ENCODE measurements at regions not wholly inside any gene's neighbourhood (a gene's known extent, or its start where the extent isn't known, plus 50 kb on each side); places are given as distances from the start of the nearest gene placed in this dataset.

- no peak overlapping the region for H3K4me2 ChIP-seq (ENCODE audit: low read length)
- no peaks in the 10 kb centered on the region for H3K27me3 ChIP-seq (ENCODE audit: insufficient read depth, low read length)
- no peak overlapping the region for H2AFZ ChIP-seq (ENCODE audit: low read length)
- H3K4me1 ChIP-seq (ENCODE audit: insufficient read depth, low read length, severe bottlenecking) = no peaks in the 10 kb centered on the region
- TF ChIP-seq CTCF (IDR thresholded peaks at IDR 0.05; ENCODE audit: low read length) = no peak
- no peak for TF ChIP-seq EZH2 (IDR thresholded peaks at IDR 0.05; ENCODE audit: borderline replicate concordance, low read length)
- no peak overlapping the region for H3K9ac ChIP-seq (ENCODE audit: low read length)
- H3K27ac ChIP-seq (ENCODE audit: low read depth, low read length, poor library complexity, severe bottlenecking) = no peak overlapping the region
- H3K9me2 ChIP-seq (ENCODE audit: low read depth, low read length) = no peaks in the 10 kb centered on the region
- no peak overlapping the region for H3K4me3 ChIP-seq (ENCODE audit: low read depth, low read length, poor library complexity, severe bottlenecking)
- no peaks in the 10 kb centered on the region for H3K36me3 ChIP-seq (ENCODE audit: insufficient read depth, low read length)
- no peaks in the 10 kb centered on the region for H3K79me2 ChIP-seq (ENCODE audit: insufficient read depth, low read length)
- no peaks in the 10 kb centered on the region for H4K20me1 ChIP-seq (ENCODE audit: insufficient read depth, low read length)
- no peaks in the 10 kb centered on the region for H3K9me3 ChIP-seq (ENCODE audit: low read length)
- no peaks in the 10 kb centered on the region for H3F3A ChIP-seq (ENCODE audit: insufficient read depth, low read length)
Measured at GRCh38 chr2:239601880-239602279, 201.1 kb upstream of the HDAC4 start.

DNA sequence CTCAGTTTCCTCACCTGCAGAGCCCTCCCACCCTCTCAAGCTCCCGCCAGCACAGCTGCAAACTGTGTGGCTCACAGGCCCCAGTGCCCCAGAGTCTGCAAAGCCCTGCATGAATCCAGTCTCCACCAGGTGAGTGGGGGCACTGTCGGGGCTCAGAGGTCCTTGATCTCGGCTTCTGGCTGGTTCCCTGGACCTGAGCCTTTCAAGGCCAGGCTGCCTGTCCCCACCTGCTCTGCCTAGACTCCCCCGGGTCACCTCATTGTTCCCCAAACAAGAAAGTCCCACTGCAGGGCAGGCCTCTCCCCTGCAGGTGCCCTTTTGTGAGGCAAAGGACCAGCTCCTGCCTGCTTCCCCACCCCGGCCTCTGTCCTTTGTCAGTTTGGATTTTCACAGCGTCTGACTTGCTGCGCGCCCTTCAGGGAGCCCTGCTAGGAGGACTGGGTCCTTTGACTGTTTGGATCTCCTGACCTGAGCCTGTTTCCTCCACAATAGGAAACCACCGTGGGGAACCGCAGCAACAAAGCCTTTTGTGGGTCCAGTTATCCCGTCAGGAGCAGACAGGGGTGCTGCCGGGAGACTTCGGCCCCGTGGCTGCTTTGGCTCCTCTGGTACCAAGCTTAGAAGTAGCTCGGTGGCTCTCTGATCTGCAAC, 200.5 kb upstream of the HDAC4 start:
- Histone ChIP-seq H3K9me3 (ENCODE audit: low read length) (no peaks in the 10 kb centered on the region), H3K4me3 (ENCODE audit: low read depth, low read length, poor library complexity, severe bottlenecking) (no peak overlapping the region), H3K36me3 (ENCODE audit: insufficient read depth, low read length) (no peaks in the 10 kb centered on the region), H3K27ac (ENCODE audit: low read depth, low read length, poor library complexity, severe bottlenecking) (no peak overlapping the region), H3K27me3 (ENCODE audit: insufficient read depth, low read length) (no peaks in the 10 kb centered on the region), H3K9ac (ENCODE audit: low read length) (no peak overlapping the region), H4K20me1 (ENCODE audit: insufficient read depth, low read length) (no peaks in the 10 kb centered on the region), H3K9me2 (ENCODE audit: low read depth, low read length) (no peaks in the 10 kb centered on the region), H3F3A (ENCODE audit: insufficient read depth, low read length) (no peaks in the 10 kb centered on the region), H3K4me1 (ENCODE audit: insufficient read depth, low read length, severe bottlenecking) (no peaks in the 10 kb centered on the region), H2AFZ (ENCODE audit: low read length) (no peak overlapping the region), H3K79me2 (ENCODE audit: insufficient read depth, low read length) (no peaks in the 10 kb centered on the region), H3K4me2 (ENCODE audit: low read length) (no peak overlapping the region)
- TF ChIP-seq CTCF (IDR thresholded peaks at IDR 0.05; ENCODE audit: low read length) (no peak), EZH2 (IDR thresholded peaks at IDR 0.05; ENCODE audit: borderline replicate concordance, low read length) (no peak)

DNA sequence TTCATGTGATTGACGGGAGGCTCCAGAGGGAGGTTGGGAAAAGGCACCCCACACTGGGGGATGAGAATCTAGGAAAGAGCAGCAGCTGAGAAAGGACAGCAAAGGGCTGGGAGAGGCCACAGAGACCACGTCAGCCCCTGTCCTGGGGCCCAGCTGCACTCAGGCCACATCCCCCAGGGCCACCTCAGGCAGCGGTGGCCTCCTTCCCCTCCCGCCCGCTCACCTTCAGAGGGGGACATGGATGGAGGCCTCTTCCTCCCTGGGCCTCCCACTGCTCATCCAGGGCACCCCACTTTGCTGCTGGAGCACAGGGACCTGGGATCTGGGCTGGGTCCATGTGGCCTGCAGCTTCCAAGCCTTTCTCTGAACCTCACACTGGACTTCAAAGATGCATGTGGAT, 199.8 kb upstream of the HDAC4 start:
- no peaks in the 10 kb centered on the region for H3F3A ChIP-seq (ENCODE audit: insufficient read depth, low read length)
- TF ChIP-seq CTCF (IDR thresholded peaks at IDR 0.05; ENCODE audit: low read length) (no peak), EZH2 (IDR thresholded peaks at IDR 0.05; ENCODE audit: borderline replicate concordance, low read length) (no peak)
- H3K4me3 ChIP-seq (ENCODE audit: low read depth, low read length, poor library complexity, severe bottlenecking) = no peak overlapping the region
- no peaks in the 10 kb centered on the region for H3K79me2 ChIP-seq (ENCODE audit: insufficient read depth, low read length)
- no peaks in the 10 kb centered on the region for H3K9me2 ChIP-seq (ENCODE audit: low read depth, low read length)
- H3K27me3 ChIP-seq (ENCODE audit: insufficient read depth, low read length) = peaks cover 3% of the 10 kb centered on the region; the same call in 1 of the 2 replicates
- no peak overlapping the region for H2AFZ ChIP-seq (ENCODE audit: low read length)
- no peak overlapping the region for H3K27ac ChIP-seq (ENCODE audit: low read depth, low read length, poor library complexity, severe bottlenecking)
- no peaks in the 10 kb centered on the region for H3K36me3 ChIP-seq (ENCODE audit: insufficient read depth, low read length)
- no peak overlapping the region for H3K9ac ChIP-seq (ENCODE audit: low read length)
- H4K20me1 ChIP-seq (ENCODE audit: insufficient read depth, low read length) = no peaks in the 10 kb centered on the region
- H3K4me2 ChIP-seq (ENCODE audit: low read length) = no peak overlapping the region
- H3K9me3 ChIP-seq (ENCODE audit: low read length) = no peaks in the 10 kb centered on the region
- no peaks in the 10 kb centered on the region for H3K4me1 ChIP-seq (ENCODE audit: insufficient read depth, low read length, severe bottlenecking)

Data from OCI-LY1 (cell line).